Activated CD4-positive, alpha-beta T cell treated with anti-CD3 and anti-CD28 coated beads for 36 hours (primary cell): ENCODE measurements at regions not wholly inside any gene's neighbourhood (a gene's known extent, or its start where the extent isn't known, plus 50 kb on each side); places are given as distances from the start of the nearest gene placed in this dataset.

ENCODE experiments used
- ATAC-seq: fragments of 200-7000 bp; cut with Tn5 transposase; one replicate; pipeline ENCODE4 v1.10.0; 2021; ENCODE audit warnings: mild to moderate bottlenecking, moderate library complexity
- CTCF ChIA-PET: fragments of 350-600 bp; sonication (Branson Sonifier 250); formaldehyde crosslinking; loops from one replicate; lab custom pipeline; 2021; ENCODE audit warnings: antibody characterized with exemption; lab: Charles Lee
- POLR2A ChIA-PET: fragments of 350-600 bp; sonication (Branson Sonifier 250); formaldehyde crosslinking; loops from one replicate; lab custom pipeline; 2021; ENCODE audit warnings: antibody characterized with exemption, inconsistent platforms; lab: Charles Lee
- DNase-seq: peaks from one replicate; pipeline ENCODE4 v3.0.0-alpha.2; 2020
- H3K27ac Mint-ChIP-seq: one replicate; pipeline ENCODE4 v1.8.0; 2021; ENCODE audit warnings: mixed read lengths
- H3K27me3 Mint-ChIP-seq: one replicate; pipeline ENCODE4 v1.8.0; 2021; ENCODE audit warnings: mixed read lengths
- H3K36me3 Mint-ChIP-seq: one replicate; pipeline ENCODE4 v1.8.0; 2021; ENCODE audit warnings: low read depth, mixed read lengths
- H3K4me1 Mint-ChIP-seq: one replicate; pipeline ENCODE4 v1.8.0; 2021; ENCODE audit warnings: mixed read lengths
- H3K4me3 Mint-ChIP-seq: one replicate; pipeline ENCODE4 v1.8.0; 2021; ENCODE audit warnings: mild to moderate bottlenecking, moderate library complexity, mixed read lengths
- H3K9me3 Mint-ChIP-seq: one replicate; pipeline ENCODE4 v1.8.0; 2021; ENCODE audit warnings: low read depth, mixed read lengths
- intact Hi-C, 2 experiments: fragments of 100-400 bp; cut with DNase I in 1 of 2; cut with micrococcal nuclease in 1 of 2; formaldehyde crosslinking; loops; one replicate each; pipeline versions ENCODE4 v1.14.2 to v1.15.1; 2022 to 2024; cut with DNase I, micrococcal nuclease

GRCh38 chr4:181710143-181710542 is 533.1 kb upstream of the TENM3 start:
- ChIA-PET CTCF (no interaction called here), POLR2A (no interaction called here)
- H3K4me1 Mint-ChIP-seq: no peaks in the 10 kb centered on the region
- DNase-seq (no peak), ATAC-seq (no peak)
- peaks cover 10% of the 10 kb centered on the region for H3K9me3 Mint-ChIP-seq
- H3K27ac Mint-ChIP-seq: no peak overlapping the region
- no peak overlapping the region for H3K4me3 Mint-ChIP-seq
- H3K27me3 Mint-ChIP-seq: no peaks in the 10 kb centered on the region
- H3K36me3 Mint-ChIP-seq: no peaks in the 10 kb centered on the region
- intact Hi-C loops: no loop called here

GRCh38 chr4:181711387-181711786 is 531.8 kb upstream of the TENM3 start:
- DNase-seq: no peak
- POLR2A ChIA-PET: no interaction called here
- H3K36me3 Mint-ChIP-seq: no peaks in the 10 kb centered on the region
- peaks cover 10% of the 10 kb centered on the region for H3K9me3 Mint-ChIP-seq
- no peaks in the 10 kb centered on the region for H3K27me3 Mint-ChIP-seq
- H3K4me1 Mint-ChIP-seq: no peaks in the 10 kb centered on the region
- H3K4me3 Mint-ChIP-seq: no peak overlapping the region
- CTCF ChIA-PET: no interaction called here
- H3K27ac Mint-ChIP-seq: no peak overlapping the region
- ATAC-seq: no peak
- intact Hi-C loops: no loop called here

- H3K4me1 Mint-ChIP-seq: no peaks in the 10 kb centered on the region
- H3K36me3 Mint-ChIP-seq: no peaks in the 10 kb centered on the region
- no peaks in the 10 kb centered on the region for H3K27me3 Mint-ChIP-seq
- POLR2A ChIA-PET: no interaction called here
- ATAC-seq (no peak), DNase-seq (no peak)
- H3K4me3 Mint-ChIP-seq: no peak overlapping the region
- intact Hi-C loops: no loop called here
- CTCF ChIA-PET: no interaction called here
- H3K9me3 Mint-ChIP-seq: peaks cover 12% of the 10 kb centered on the region
- H3K27ac Mint-ChIP-seq: no peak overlapping the region
Observed at GRCh38 chr4:181728305-181728966, 514.8 kb upstream of the TENM3 start.

- H3K4me1 Mint-ChIP-seq: no peaks in the 10 kb centered on the region
- intact Hi-C loops: no loop called here
- POLR2A ChIA-PET: interaction anchor here (0.6 kb wide), 1 partner anchor 300 kb away, joined by 3 read pairs; no protein-coding TSS in a partner anchor
Observed at GRCh38 chr4:181731900-181732299, 511.3 kb upstream of the TENM3 start.

GRCh38 chr4:181737744-181738143 is 505.5 kb upstream of the TENM3 start:
- no peaks in the 10 kb centered on the region for H3K36me3 Mint-ChIP-seq
- H3K27me3 Mint-ChIP-seq: no peaks in the 10 kb centered on the region

More at GRCh38 chr4:181731900-181732299, 511.3 kb upstream of the TENM3 start:
- Mint-ChIP-seq H3K27ac (no peak overlapping the region), H3K27me3 (no peaks in the 10 kb centered on the region), H3K9me3 (peaks cover 6% of the 10 kb centered on the region), H3K4me3 (no peak overlapping the region), H3K36me3 (no peaks in the 10 kb centered on the region)
- ATAC-seq (no peak), DNase-seq (no peak)
- CTCF ChIA-PET: no interaction called here

GRCh38 chr4:181739031-181739430 is 504.2 kb upstream of the TENM3 start:
- no peaks in the 10 kb centered on the region for H3K27me3 Mint-ChIP-seq
- no peaks in the 10 kb centered on the region for H3K4me1 Mint-ChIP-seq
- H3K27ac Mint-ChIP-seq: no peak overlapping the region
- no peak overlapping the region for H3K4me3 Mint-ChIP-seq
- no peak for DNase-seq
- no peak for ATAC-seq
- intact Hi-C loops: no loop called here
- ChIA-PET POLR2A (no interaction called here), CTCF (interaction anchor here (0.7 kb wide), 1 partner anchor 106 kb away, joined by 3 read pairs; no protein-coding TSS in a partner anchor)
- H3K9me3 Mint-ChIP-seq: peaks cover 1% of the 10 kb centered on the region
- no peaks in the 10 kb centered on the region for H3K36me3 Mint-ChIP-seq

More at GRCh38 chr4:181737744-181738143, 505.5 kb upstream of the TENM3 start:
- no peaks in the 10 kb centered on the region for H3K4me1 Mint-ChIP-seq
- no peak for ATAC-seq
- peaks cover 1% of the 10 kb centered on the region for H3K9me3 Mint-ChIP-seq
- H3K4me3 Mint-ChIP-seq: no peak overlapping the region
- no peak overlapping the region for H3K27ac Mint-ChIP-seq
- CTCF ChIA-PET: no interaction called here
- intact Hi-C loops: no loop called here
- DNase-seq: no peak
- POLR2A ChIA-PET: no interaction called here

- intact Hi-C loops: no loop called here
- ChIA-PET CTCF (no interaction called here), POLR2A (no interaction called here)
- no peaks in the 10 kb centered on the region for H3K27me3 Mint-ChIP-seq
- H3K9me3 Mint-ChIP-seq: peaks cover 1% of the 10 kb centered on the region
- H3K4me3 Mint-ChIP-seq: no peak overlapping the region
- ATAC-seq (no peak), DNase-seq (no peak)
- no peak overlapping the region for H3K27ac Mint-ChIP-seq
- no peaks in the 10 kb centered on the region for H3K36me3 Mint-ChIP-seq
- no peaks in the 10 kb centered on the region for H3K4me1 Mint-ChIP-seq
Observed at GRCh38 chr4:181741513-181741912, 501.7 kb upstream of the TENM3 start.

- ATAC-seq: no peak
- intact Hi-C loops: no loop called here
- DNase-seq: no peak
- H3K27ac Mint-ChIP-seq: no peak overlapping the region
- no peaks in the 10 kb centered on the region for H3K27me3 Mint-ChIP-seq
- H3K36me3 Mint-ChIP-seq: no peaks in the 10 kb centered on the region
- H3K4me3 Mint-ChIP-seq: no peak overlapping the region
- POLR2A ChIA-PET: no interaction called here
- no peaks in the 10 kb centered on the region for H3K4me1 Mint-ChIP-seq
- peaks cover 1% of the 10 kb centered on the region for H3K9me3 Mint-ChIP-seq
- CTCF ChIA-PET: no interaction called here
Observed at GRCh38 chr4:181745933-181746625, 497.1 kb upstream of the TENM3 start.

GRCh38 chr4:181748581-181748980 is 494.6 kb upstream of the TENM3 start:
- ChIA-PET POLR2A (no interaction called here), CTCF (no interaction called here)
- Mint-ChIP-seq H3K36me3 (no peaks in the 10 kb centered on the region), H3K4me3 (no peak overlapping the region), H3K27ac (no peak overlapping the region), H3K27me3 (no peaks in the 10 kb centered on the region), H3K9me3 (no peaks in the 10 kb centered on the region), H3K4me1 (no peaks in the 10 kb centered on the region)
- ATAC-seq (no peak), DNase-seq (no peak)
- intact Hi-C loops: no loop called here

- H3K36me3 Mint-ChIP-seq: no peaks in the 10 kb centered on the region
- H3K27me3 Mint-ChIP-seq: no peaks in the 10 kb centered on the region
- ChIA-PET POLR2A (no interaction called here), CTCF (no interaction called here)
- H3K27ac Mint-ChIP-seq: no peak overlapping the region
- DNase-seq (no peak), ATAC-seq (no peak)
- H3K4me3 Mint-ChIP-seq: no peak overlapping the region
- no peaks in the 10 kb centered on the region for H3K4me1 Mint-ChIP-seq
- peaks cover 3% of the 10 kb centered on the region for H3K9me3 Mint-ChIP-seq
- intact Hi-C loops: no loop called here
Observed at GRCh38 chr4:181752516-181752915, 490.7 kb upstream of the TENM3 start.

- POLR2A ChIA-PET: no interaction called here
- intact Hi-C loops: no loop called here
Observed at GRCh38 chr4:181753207-181753606, 490.0 kb upstream of the TENM3 start.

GRCh38 chr4:181755846-181756245 is 487.4 kb upstream of the TENM3 start:
- H3K4me1 Mint-ChIP-seq: no peaks in the 10 kb centered on the region
- no peaks in the 10 kb centered on the region for H3K27me3 Mint-ChIP-seq
- H3K9me3 Mint-ChIP-seq: peaks cover 3% of the 10 kb centered on the region
- H3K4me3 Mint-ChIP-seq: no peak overlapping the region
- ChIA-PET POLR2A (no interaction called here), CTCF (no interaction called here)
- H3K36me3 Mint-ChIP-seq: no peaks in the 10 kb centered on the region
- intact Hi-C loops: no loop called here
- ATAC-seq: no peak
- H3K27ac Mint-ChIP-seq: no peak overlapping the region
- DNase-seq: no peak

More at GRCh38 chr4:181753207-181753606, 490.0 kb upstream of the TENM3 start:
- CTCF ChIA-PET: no interaction called here
- DNase-seq (no peak), ATAC-seq (no peak)
- no peak overlapping the region for H3K27ac Mint-ChIP-seq
- no peaks in the 10 kb centered on the region for H3K4me1 Mint-ChIP-seq
- H3K36me3 Mint-ChIP-seq: no peaks in the 10 kb centered on the region
- no peaks in the 10 kb centered on the region for H3K27me3 Mint-ChIP-seq
- H3K4me3 Mint-ChIP-seq: no peak overlapping the region
- H3K9me3 Mint-ChIP-seq: peaks cover 3% of the 10 kb centered on the region
